Transverse colon (tissue), 4 donors: ENCODE measurements at regions not wholly inside any gene's neighbourhood (a gene's known extent, or its start where the extent isn't known, plus 50 kb on each side); places are given as distances from the start of the nearest gene placed in this dataset.

Experiments used
- POLR2A ChIP-seq: fragments of 450-650 bp; IDR thresholded peaks from one replicate; pipeline ENCODE4 v1.6.1; 2016; ENCODE audit warnings: antibody characterized with exemption, mild to moderate bottlenecking, moderate library complexity
- POLR2AphosphoS5 ChIP-seq, 3 donors: sonication (generic); formaldehyde crosslinking; IDR thresholded peaks; one replicate each; pipeline ENCODE4 v1.6.1; 2016; ENCODE audit warnings: antibody characterized with exemption in 3 of 3
- TF ChIP-seq, protein P1 (sequence below), 5 experiments: fragments of 200-600 bp in 3 of 5; fragments of 450-650 bp in 2 of 5; sonication (generic) in 3 of 5; IDR thresholded peaks; 1 replicate in 2 of 5; 2 replicates in 3 of 5; pipeline ENCODE4 v1.5.1; 2016 to 2017; ENCODE audit warnings: antibody characterized with exemption in 5 of 5, inconsistent platforms in 3 of 5, mild to moderate bottlenecking in 2 of 5, moderate library complexity in 1 of 5

DNA sequence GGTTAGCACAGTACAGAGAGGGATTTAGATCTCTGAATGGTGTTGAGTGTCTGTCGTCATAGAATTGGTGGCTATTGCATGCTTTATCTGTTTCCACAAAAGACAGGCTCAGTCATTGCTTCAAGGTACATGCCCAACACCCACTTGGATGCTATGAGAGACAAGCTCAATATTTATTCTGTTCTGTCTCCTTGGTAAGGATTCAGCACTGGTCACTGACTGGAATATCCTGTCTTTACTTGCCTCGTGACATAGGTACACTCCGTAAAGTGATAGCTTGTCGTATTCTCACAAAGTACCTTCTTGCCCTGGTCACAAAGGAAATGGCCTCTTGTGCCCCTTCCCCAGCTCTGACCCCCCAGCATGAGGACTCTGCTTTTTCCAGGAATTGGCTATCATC, 72.8 kb upstream of the CTNNB1 start:
- TF ChIP-seq, protein P1, sequence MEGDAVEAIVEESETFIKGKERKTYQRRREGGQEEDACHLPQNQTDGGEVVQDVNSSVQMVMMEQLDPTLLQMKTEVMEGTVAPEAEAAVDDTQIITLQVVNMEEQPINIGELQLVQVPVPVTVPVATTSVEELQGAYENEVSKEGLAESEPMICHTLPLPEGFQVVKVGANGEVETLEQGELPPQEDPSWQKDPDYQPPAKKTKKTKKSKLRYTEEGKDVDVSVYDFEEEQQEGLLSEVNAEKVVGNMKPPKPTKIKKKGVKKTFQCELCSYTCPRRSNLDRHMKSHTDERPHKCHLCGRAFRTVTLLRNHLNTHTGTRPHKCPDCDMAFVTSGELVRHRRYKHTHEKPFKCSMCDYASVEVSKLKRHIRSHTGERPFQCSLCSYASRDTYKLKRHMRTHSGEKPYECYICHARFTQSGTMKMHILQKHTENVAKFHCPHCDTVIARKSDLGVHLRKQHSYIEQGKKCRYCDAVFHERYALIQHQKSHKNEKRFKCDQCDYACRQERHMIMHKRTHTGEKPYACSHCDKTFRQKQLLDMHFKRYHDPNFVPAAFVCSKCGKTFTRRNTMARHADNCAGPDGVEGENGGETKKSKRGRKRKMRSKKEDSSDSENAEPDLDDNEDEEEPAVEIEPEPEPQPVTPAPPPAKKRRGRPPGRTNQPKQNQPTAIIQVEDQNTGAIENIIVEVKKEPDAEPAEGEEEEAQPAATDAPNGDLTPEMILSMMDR (IDR thresholded peaks at IDR 0.05), result no peak
- TF ChIP-seq POLR2A (no peak), POLR2AphosphoS5 (IDR thresholded peaks at IDR 0.05) (no peak)
